Ascending aorta (tissue), 2 donors: ENCODE measurements at regions not wholly inside any gene's neighbourhood (a gene's known extent, or its start where the extent isn't known, plus 50 kb on each side); places are given as distances from the start of the nearest gene placed in this dataset.

Source experiments
- DNase-seq, 2 donors: peaks; one replicate each; pipeline ENCODE4 v3.0.0-alpha.2; 2019; ENCODE audit warnings: low spot score in 2 of 2
- H3K27ac ChIP-seq, 2 donors: fragments of 200-600 bp; sonication (generic); one replicate each; pipeline ENCODE4 v1.5.1; 2016 to 2017; ENCODE audit warnings: mild to moderate bottlenecking in 1 of 2
- H3K27me3 ChIP-seq: fragments of 200-600 bp; sonication (generic); one replicate; pipeline ENCODE4 v1.5.1; 2017
- H3K36me3 ChIP-seq, 2 donors: fragments of 200-600 bp; sonication (generic); one replicate each; pipeline ENCODE4 v1.5.1; 2016
- H3K4me1 ChIP-seq, 2 donors: fragments of 200-600 bp; sonication (generic); one replicate each; pipeline ENCODE4 v1.5.1; 2016 to 2017; ENCODE audit warnings: mild to moderate bottlenecking in 1 of 2
- H3K4me3 ChIP-seq, 2 donors: fragments of 200-600 bp; sonication (generic); one replicate each; pipeline ENCODE4 v1.5.1; 2016 to 2017; ENCODE audit warnings: mild to moderate bottlenecking in 1 of 2
- H3K9me3 ChIP-seq, 2 donors: fragments of 200-600 bp; sonication (generic); one replicate each; pipeline ENCODE4 v1.5.1; 2016
- CTCF ChIP-seq, 3 experiments: fragments of 200-600 bp in 2 of 3; fragments of 450-650 bp in 1 of 3; sonication (generic) in 2 of 3; IDR thresholded peaks; one replicate each; pipeline ENCODE4 v1.5.1; 2016 to 2019; ENCODE audit warnings: antibody characterized with exemption in 3 of 3, mild to moderate bottlenecking in 1 of 3, moderate library complexity in 1 of 3
- intact Hi-C: fragments of 100-400 bp; cut with DNase I; formaldehyde crosslinking; loops from one replicate; pipeline ENCODE4 v1.15.1; 2023

- no peak overlapping the region for H3K27ac ChIP-seq
- H3K36me3 ChIP-seq, result no peaks in the 10 kb centered on the region
- TF ChIP-seq CTCF (IDR thresholded peaks at IDR 0.05), result no peak
- no peaks in the 10 kb centered on the region for H3K27me3 ChIP-seq
- no peak overlapping the region for H3K4me3 ChIP-seq
- intact Hi-C loops, result no loop called here
- H3K4me1 ChIP-seq, result no peaks in the 10 kb centered on the region
- DNase-seq, result no peak
- H3K9me3 ChIP-seq, result no peaks in the 10 kb centered on the region
Observed at GRCh38 chr2:7468448-7468828, 551.2 kb downstream of the RNF144A start.

GRCh38 chr2:7468955-7469354, 551.7 kb downstream of the RNF144A start:
- Histone ChIP-seq H3K4me1 (no peaks in the 10 kb centered on the region), H3K4me3 (no peak overlapping the region), H3K27ac (no peak overlapping the region), H3K27me3 (no peaks in the 10 kb centered on the region), H3K36me3 (no peaks in the 10 kb centered on the region), H3K9me3 (no peaks in the 10 kb centered on the region)
- intact Hi-C loops, result no loop called here
- TF ChIP-seq CTCF (IDR thresholded peaks at IDR 0.05), result no peak
- DNase-seq, result no peak

DNA sequence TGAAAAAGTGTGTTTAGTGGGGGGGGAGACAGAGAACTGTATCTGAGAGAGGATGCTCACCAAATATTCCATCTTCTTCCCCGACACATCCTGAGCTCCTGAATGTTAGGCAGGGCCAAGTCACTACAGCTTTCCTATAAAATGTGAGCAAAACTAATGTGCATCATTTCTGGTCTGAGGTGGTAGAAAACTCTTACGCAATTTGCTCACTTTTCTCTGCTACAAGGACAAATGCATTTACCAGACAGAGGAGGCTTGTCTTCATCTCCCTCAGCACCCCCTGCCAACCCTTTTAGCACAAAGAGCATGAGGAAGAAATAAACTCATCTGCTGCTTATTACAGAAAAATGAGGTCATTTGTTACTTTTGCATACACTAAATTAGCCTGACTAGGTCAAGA, 554.0 kb downstream of the RNF144A start:
- Histone ChIP-seq H3K9me3 (no peaks in the 10 kb centered on the region), H3K27ac (no peak overlapping the region), H3K4me3 (no peak overlapping the region), H3K4me1 (no peaks in the 10 kb centered on the region), H3K36me3 (no peaks in the 10 kb centered on the region), H3K27me3 (no peaks in the 10 kb centered on the region)
- no peak for DNase-seq
- intact Hi-C loops, result no loop called here
- TF ChIP-seq CTCF (IDR thresholded peaks at IDR 0.05), result no peak

DNA sequence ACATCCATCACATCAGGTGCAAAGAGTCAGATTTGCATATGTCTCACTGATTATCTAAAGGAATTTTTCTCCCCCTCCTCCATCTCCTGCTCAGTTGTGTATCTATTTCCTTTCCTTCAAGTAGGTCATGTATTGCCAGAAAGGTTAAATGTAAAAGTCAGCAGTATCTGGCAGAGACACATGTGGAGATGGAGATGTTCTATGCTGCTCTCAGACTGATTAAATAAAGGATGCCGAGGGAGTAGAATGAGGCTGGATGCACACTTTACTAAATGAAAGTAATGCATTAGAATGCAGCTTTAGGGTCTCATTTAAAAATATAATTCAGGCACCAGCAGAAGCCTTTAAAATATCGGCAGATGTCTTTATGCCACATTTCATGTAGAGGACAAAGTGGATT, 555.3 kb downstream of the RNF144A start:
- H3K4me3 ChIP-seq, result no peak overlapping the region
- H3K27ac ChIP-seq, result no peak overlapping the region
- H3K27me3 ChIP-seq, result no peaks in the 10 kb centered on the region
- no peaks in the 10 kb centered on the region for H3K36me3 ChIP-seq
- no peak for DNase-seq
- no peaks in the 10 kb centered on the region for H3K4me1 ChIP-seq
- H3K9me3 ChIP-seq, result no peaks in the 10 kb centered on the region
- TF ChIP-seq CTCF (IDR thresholded peaks at IDR 0.05), result no peak
- intact Hi-C loops, result no loop called here

GRCh38 chr2:7473135-7473771, 556.0 kb downstream of the RNF144A start:
- H3K27ac ChIP-seq, result no peak overlapping the region
- TF ChIP-seq CTCF (IDR thresholded peaks at IDR 0.05), result no peak

GRCh38 chr2:7476371-7476770, 559.2 kb downstream of the RNF144A start:
- Histone ChIP-seq H3K27me3 (no peaks in the 10 kb centered on the region), H3K4me3 (no peak overlapping the region), H3K9me3 (no peaks in the 10 kb centered on the region), H3K36me3 (no peaks in the 10 kb centered on the region), H3K27ac (no peak overlapping the region), H3K4me1 (no peaks in the 10 kb centered on the region)
- DNase-seq, result no peak
- intact Hi-C loops, result no loop called here
- no peak for TF ChIP-seq CTCF (IDR thresholded peaks at IDR 0.05)

More at GRCh38 chr2:7473135-7473771, 556.0 kb downstream of the RNF144A start:
- Histone ChIP-seq H3K4me1 (no peaks in the 10 kb centered on the region), H3K4me3 (no peak overlapping the region), H3K36me3 (no peaks in the 10 kb centered on the region), H3K27me3 (no peaks in the 10 kb centered on the region), H3K9me3 (no peaks in the 10 kb centered on the region)
- DNase-seq, result no peak
- intact Hi-C loops, result no loop called here
